Posterior vena cava (tissue), 2 donors: ENCODE measurements at regions not wholly inside any gene's neighbourhood (a gene's known extent, or its start where the extent isn't known, plus 50 kb on each side); places are given as distances from the start of the nearest gene placed in this dataset.
"Not testable (repeated sequence)": the region's sequence is repeated elsewhere in the genome, so short reads cannot be mapped to it uniquely, and the experiment has no call there.

Experiments
- DNase-seq: peaks from one replicate; pipeline ENCODE4 v3.0.0-alpha.2; 2020; ENCODE audit warnings: low spot score
- intact Hi-C, 2 donors: fragments of 100-400 bp; cut with DNase I; formaldehyde crosslinking; loops; one replicate each; pipeline versions ENCODE4 v1.14.1 to v1.14.2; 2022 to 2023
- donor health status: DM: yes; HTN: yes; CAD: no.
- donor health status: DM: yes; HTN: yes; CAD: no.

DNA sequence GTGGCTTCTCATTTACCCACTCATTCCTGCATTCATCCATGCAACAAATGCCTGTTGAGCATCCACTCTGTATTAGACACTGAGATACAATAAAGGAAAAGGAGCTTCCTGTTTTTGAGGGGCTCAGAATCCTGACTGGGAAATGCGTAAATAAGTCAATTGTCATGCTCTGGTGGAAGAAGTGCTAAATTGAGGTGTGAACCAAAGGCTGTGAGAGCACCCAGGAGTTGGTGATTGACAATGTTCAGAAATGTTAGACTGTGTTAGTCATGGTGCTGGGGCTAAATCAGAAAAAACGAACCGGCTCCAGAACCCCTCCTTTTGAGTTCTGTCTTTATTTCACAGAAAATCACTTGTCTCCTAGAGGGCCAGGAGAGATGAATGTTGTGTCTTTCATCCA lies 558.6 kb upstream of the SGCD start:
- intact Hi-C loops, result no loop called here
- no peak for DNase-seq

DNA sequence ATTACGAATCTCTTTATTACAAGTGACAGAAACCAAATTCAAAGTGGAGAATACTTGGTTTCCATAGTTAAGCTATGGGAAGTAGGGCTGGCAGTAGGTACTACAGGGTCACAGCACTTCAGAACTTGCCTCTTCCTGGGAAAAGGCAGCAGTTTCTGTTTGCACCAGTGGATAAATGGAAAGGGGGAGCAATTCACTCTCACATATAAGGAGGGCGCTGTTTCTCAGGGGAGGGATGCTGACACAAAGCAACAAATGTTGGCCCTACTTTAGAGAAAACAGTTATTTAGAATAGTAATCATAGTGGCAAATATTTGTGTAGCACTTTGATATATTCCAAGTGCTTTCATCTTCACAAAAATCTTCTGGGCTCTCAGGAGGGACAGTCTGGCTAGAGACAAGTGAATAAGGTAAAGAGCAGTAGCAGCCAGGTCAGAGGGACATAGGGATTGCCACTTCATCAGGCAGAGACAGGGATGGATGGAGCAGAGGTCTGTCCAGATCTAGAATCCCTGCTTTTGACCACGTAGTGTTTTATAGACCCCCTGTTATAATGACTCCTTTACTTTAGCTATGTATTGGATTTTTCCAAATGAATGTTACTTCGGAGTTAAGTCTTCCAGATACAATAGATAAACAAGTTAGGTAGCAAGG lies 554.8 kb upstream of the SGCD start:
- intact Hi-C loops, result no loop called here
- DNase-seq, result no peak

DNA sequence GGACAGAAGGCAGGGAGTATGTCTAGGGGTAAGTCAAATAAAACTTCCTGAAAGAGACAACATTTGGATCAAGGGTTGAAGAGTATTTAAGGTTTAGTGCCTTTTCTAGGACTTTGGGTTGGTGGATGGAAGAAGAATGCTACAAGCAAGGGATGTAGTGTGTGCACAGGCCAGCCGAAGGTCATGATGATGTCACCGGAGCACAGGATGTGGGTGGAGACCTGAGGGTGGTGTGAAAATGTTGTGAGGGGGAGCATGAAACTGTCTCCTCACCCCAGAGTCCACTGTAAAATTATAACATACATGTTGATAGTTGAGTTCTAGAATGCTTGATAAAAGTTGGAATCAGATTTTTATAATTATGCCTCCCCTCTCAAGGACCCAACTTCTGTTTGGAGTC lies 553.3 kb upstream of the SGCD start:
- intact Hi-C loops, result no loop called here
- no peak for DNase-seq

DNA sequence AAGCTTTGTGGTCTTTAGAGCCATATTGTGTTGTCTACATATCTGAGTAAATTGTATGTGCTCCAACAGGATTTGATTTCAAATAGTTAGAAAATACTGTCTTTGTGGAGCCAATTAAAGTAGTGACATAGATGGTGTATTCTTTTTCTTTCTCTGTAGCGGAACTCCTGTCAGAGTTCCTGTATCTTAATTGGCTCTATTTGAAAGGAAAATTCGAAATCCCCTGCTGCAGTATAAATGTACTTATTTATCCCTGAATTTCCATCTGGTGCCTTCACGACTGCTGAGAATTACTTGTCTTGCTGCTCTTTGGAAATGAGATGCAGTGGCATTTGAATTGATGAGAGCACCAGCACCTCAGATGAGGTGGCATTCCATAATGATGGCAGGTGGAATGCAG lies 546.7 kb upstream of the SGCD start:
- no peak for DNase-seq
- intact Hi-C loops, result no loop called here

DNA sequence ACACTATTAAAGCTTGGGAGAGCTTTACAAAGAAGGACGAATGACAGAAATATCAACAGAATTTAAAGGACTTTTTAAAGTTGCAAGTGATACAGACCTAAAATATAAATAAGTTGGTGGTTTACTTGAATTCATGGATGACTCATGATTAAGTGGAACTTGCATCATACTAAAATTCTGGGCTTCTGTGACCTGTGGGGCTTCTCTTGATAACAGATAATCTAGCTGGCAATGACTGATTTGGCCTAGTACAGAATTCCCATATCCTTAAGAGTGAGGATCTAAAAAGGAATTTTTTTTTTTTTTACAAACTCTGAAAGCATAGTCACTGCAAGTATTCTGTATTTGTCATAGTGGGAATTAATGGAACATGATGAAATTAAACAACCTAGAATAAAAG lies 543.7 kb upstream of the SGCD start:
- no peak for DNase-seq
- intact Hi-C loops, result no loop called here

DNA sequence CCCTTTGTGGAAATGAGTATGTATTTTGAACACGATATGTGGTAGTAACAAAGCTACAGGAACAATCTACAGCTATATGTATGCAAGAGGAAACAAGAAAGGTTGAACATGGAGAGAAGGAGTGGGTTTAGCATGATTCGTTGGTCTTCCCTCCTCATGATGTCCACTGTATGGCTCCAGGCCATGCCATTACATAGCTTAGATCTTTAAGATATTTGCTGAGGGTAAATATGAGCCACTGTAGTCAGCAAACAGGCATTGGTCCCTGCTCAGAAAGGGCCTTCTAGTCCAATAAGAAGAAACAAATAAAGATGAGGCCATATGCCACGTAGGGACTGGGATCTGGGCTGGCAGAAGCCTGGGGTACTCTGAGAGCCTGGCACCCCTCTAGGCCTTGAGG lies 543.2 kb upstream of the SGCD start:
- no peak for DNase-seq
- intact Hi-C loops, result no loop called here

DNA sequence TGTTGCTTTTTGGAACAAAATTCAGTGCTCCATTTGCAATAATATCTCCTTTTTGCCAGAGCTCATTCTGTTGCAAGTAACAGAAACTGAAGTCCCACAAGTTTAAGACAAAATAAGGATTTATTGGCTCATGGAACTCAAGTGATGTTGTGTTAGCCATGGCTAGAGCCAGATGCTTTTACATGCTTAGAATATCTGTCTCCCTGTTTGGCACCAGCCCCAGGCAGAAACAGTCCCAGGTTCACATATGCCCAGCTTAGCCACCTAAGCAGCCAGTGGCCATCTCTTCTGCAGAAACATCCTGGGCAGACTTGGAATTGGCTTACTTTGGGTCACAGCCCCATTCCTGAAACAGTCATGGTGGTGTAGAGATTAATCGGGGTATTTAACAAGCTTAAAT lies 540.9 kb upstream of the SGCD start:
- intact Hi-C loops, result no loop called here
- DNase-seq, result no peak

DNA sequence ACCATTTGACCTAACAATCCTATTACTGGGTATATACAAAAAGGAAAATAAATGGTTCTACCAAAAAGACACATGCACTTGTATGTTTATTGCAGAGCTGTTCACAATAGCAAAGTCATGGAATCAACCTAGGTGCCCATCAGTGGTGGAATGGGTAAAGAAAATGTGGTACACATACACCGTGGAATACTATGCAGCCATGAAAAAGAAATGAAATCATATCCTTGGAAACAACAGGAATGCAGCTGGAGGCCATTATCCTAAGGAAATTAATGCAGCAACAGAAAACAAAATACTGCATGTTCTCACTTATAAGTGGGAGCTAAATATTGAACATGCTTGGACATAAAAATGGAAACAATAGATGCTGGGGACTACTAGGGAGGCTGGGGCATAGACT lies 534.1 kb upstream of the SGCD start:
- no peak for DNase-seq
- intact Hi-C loops, result loop anchor here in 1 of 2 donors (1.0 kb wide), 1 partner anchor 17 kb away; no protein-coding TSS in a partner anchor

DNA sequence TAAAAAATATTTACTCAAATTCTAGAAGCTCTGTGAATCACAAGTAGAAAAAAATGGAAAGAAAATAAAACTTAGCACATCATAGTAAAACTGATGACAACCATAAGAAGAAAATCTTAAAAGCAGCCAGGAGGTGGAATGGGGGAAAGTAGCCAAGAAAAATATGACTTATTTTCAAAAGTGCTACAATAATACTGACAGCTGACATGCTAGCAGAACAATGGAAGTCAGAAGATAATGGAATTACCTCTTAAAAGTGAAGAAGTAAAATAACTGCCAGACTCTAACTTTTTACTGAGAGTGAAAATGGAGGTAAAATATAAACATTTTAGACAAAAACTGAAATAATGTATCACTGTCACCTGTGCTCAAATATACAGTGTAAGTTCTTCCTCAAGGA lies 532.2 kb upstream of the SGCD start:
- intact Hi-C loops, result no loop called here
- DNase-seq, result no peak

DNA sequence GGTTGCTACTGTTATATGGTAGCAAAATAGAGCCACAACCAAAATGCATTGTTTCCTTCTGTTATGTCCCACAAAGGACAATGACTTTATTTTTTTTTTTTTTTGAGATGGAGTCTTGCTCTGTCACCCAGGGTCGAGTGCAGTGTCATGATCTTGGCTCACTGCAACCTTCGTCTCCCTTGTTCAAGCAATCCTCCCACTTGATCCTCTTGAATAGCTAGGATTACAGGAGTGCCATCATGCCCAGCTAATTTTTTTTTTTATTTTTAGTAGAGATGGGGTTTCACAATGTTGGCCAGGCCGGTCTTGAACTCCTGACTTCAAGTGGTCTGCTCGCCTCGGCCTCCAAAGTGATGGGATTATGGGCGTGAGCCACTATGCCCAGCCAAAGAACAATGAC lies 527.7 kb upstream of the SGCD start:
- DNase-seq, result no peak
- intact Hi-C loops, result no loop called here

DNA sequence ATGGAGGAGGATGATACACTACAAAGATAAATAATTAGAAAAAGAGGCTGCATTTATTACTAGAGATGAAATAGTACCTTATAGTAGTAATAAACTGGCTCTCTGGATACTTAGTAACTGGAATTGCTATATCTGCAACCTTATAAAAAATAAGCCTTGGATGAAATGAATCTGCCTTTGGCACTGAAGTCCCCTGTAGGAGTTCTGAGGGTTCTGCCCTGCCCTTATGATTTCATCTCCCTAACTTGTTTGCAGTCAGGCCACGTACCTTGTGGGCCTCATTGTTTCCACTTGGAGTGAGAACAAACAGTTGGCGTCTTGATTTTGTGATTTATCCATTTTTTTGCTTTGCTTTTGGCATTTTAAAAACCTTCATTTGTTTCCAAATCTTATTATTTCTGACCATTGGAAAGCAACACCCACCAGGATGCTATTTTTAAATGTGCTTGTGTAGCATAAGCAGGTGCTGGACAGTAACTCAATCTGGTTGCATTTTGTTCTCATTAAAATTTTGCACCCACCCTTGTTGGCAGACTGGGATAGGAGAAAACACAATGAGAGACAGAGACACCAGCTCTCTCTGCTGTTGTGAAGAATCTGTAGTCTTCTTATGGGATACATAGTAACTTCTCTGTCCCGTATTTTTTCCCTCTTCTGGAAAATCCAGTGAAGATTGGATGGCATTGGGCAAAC lies 518.9 kb upstream of the SGCD start:
- no peak for DNase-seq
- intact Hi-C loops, result no loop called here

DNA sequence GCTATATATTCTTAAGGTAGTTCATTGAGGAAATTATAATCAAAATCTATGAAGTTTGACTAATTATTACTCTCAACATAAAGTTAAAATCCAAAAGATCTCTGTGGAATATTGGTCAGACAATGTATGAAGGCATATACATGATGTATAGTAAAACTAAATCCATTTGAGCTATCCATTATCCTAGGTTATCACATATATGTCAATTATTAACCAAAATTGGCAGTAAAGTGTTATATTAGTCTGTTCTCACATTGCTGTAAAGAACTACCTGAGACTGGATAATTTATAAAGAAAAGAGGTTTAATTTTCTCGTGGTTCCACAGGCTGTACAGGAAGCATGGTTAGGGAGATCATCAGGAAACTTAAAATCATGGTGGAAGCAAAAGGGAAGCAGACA lies 511.7 kb upstream of the SGCD start:
- intact Hi-C loops, result no loop called here
- DNase-seq, result no peak

DNA sequence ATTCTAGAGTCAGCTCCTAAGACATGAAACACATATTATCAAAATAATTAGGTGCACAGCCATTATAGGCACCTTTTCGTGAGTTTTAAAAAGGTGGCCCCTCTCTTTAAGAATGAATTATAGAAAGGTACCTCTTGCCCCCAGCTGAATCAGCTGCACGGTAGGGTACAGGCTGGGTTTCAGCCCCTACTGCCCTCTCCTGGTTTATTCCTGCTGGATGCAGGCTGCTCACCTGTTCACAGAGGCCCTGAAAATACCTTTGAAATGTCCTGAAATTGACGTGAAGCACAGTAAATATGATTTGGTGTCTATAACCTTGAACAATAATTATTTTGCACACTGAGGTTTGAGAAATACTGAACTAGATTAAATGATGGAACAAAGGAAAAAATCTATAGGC lies 504.8 kb upstream of the SGCD start:
- intact Hi-C loops, result no loop called here
- DNase-seq, result no peak

DNA sequence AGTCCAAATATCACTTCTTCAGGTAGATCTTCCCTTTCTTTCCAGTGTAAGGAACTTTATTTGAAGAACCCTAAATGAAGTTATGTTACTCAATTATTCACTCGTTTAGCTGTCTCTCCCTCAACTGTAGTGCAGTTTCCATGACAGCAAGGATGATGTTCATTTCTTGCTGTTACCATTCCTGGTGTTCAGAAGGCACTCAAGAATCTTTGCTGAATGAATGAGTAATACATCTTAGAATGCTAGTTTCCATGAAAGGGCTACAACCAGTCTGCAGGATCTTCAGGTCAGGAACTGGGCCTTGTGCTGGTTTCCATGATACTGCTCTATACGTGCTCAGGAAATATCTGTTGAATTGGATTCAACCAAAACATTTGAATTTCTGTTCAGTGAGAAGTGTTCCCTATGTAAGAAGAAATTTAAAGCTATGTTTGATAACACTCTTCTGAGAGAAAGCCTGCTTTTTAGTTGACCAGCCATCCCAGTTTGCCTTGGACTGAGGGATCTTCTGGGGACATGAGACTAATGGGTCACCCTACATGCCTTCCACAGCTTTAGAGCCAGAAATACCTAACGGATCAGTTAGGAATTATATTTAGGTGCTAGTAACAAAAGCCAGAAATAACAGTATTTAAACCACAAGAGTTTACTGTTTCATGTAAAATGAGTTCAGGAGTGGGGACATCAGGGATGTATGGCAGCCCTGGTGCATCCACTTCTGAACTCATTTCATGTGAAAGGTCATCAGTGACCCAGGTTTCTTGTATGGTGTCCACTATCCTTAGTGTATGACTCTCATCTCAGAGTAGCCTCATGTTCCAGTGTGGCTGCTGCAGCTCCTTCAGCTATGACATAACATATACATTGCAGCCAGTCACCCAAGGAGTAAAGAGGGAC lies 500.1 kb upstream of the SGCD start:
- DNase-seq, result no peak
- intact Hi-C loops, result no loop called here

DNA sequence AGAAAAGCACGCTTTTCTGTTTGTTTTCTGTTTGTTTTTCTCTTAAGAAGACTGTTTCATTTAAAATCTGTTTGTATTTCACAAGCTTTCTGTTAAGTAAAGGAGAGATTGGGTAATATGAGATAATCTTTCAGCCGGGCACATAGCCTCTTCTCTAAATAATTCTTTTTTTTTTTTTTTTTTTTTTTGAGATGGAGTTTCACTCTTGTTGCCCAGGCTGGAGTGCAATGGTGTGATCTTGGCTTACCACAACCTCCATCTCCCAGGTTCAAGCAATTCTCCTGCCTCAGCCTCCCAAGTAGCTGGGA lies 499.5 kb upstream of the SGCD start:
- DNase-seq, intact Hi-C loops: not testable (repeated sequence)

DNA sequence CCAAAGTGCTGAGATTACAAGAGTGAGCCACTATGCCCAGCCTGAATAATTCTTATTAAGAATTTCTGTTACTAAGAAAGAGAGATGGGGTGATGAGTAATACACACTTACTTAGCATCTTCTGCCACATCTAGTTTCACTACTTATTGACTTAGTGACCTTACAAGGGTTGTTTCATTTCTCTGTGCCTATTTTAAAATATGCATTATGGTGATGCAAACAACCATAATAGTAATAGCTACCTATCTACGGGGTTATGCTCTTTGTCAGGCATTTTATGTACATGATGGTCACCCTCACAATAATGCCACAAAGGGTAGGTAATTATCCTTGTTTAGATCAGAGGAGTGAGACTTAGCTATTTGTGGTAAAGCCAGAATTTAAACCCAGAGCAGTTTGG lies 499.0 kb upstream of the SGCD start:
- DNase-seq, result no peak
- intact Hi-C loops, result no loop called here

DNA sequence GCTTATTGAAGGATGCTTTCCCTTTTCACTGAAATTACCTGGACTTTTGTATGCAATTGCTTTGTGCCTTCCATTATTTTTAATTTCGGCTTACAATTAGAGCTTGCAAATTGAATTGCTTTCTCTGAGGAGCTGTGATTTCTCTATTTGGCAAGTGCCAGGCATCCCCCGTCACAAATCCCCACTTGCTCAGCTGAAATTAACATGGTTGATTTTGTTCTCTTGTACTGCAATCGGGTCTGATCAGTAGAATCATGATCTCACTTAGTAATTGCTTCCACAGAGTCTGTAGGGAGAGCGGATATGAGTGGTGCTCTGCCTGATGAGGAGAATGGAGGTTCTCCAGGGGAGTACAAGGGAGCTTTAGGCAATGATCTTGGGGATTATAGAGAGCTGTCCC lies 495.5 kb upstream of the SGCD start:
- no peak for DNase-seq
- intact Hi-C loops, result no loop called here

DNA sequence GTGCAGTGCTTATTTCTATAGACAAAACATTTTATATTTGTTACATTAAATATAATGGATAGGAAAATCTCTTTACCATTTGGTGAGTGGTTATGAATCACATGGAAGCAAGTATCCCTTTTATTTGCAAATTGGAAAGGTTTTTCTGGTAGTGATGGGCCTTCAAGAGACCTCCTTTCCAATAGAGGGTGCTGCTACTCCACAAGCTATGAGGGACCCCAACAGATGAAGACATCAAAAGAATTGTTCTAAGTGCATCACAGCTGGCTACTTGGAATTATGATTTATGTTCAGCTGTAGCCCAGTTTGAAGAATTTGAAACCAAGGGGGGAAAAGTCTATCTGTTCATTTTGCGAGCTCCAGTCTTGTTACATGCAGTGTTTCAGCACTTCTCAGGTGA lies 493.7 kb upstream of the SGCD start:
- no peak for DNase-seq
- intact Hi-C loops, result no loop called here

DNA sequence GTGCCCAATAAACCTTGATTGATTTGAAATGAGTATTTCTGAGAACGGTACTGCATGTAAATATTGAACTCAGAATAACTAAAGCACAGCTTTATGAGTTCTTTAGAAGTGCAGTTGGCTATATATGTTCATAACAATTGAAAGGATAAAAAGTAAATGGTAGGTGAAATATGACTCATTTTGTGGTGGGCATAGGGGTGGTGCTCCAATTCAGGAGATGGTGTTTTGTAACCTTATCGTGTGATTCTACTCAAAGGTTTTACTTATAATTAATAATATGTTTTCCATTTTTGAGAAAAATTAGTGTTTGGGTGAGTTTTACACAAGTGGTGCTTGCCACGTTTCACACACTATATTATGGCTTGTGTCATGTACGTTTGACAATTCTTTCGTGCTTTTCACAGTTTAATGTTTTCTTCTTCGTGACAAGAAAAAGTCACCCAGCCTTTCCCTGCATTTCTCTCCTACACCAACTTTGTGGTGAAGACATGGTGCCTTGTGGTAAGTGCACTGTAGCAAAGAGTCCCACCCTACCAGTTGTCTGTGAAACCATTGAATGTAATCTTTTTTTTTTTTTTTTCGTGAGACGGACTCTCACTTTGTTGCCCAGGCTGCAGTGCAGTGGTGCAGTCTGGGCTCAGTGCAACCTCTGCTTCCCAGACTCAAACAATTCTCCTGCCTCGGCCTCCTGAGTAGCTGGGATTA lies 492.5 kb upstream of the SGCD start:
- DNase-seq, result no peak
- intact Hi-C loops, result no loop called here
